ENCODE measurements at regions not wholly inside any gene's neighbourhood (a gene's known extent, or its start where the extent isn't known, plus 50 kb on each side); places are given as distances from the start of the nearest gene placed in this dataset.

DNA sequence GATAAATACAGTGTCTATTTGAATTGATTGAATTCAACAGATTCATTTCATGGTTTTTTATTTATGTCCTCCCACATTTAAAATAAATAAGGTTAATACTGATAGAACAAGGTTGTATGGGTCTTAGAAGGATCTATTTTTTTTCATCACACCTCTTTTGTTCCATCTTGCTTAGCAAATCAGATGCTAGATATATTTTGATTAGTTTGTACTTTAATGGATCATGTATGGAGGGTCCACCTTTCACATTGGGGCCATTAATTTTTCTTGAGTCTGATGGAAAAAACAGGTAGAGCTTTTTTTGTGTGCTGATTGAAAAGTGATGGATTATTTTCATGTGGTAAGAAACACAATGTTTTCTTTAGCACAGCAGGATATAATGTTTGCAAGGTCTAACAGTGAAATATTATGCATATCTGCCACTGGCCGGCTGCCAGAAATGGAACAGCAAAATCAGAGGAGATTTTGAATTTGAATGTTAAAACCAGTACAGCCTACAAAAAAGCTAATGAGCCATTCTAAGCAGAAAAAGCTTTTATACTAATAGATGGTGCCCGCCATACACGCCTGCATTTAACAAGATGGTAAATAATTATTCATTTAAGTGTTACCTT lies 188.1 kb upstream of the ETAA1 start:
- no peak for DNase-seq

DNA sequence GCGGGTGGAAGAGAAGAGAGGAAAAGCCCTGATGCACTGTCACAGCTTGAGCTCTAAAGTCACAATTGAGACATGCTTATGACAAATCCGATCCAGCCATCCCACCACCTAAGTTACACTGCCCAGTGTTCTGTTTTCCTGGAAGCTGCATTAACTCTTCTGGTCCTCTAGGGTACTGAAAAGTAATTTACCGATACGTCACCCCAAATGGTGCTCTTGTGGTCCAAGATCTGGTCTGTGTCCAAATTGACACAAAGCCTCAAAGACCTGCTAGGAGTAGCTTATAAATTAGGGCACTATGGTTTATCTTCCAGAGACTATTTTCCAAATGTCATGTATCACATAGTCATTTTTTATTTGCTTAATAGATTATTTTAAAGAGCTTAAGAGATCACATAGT lies 186.7 kb upstream of the ETAA1 start:
- DNase-seq: no peak

DNA sequence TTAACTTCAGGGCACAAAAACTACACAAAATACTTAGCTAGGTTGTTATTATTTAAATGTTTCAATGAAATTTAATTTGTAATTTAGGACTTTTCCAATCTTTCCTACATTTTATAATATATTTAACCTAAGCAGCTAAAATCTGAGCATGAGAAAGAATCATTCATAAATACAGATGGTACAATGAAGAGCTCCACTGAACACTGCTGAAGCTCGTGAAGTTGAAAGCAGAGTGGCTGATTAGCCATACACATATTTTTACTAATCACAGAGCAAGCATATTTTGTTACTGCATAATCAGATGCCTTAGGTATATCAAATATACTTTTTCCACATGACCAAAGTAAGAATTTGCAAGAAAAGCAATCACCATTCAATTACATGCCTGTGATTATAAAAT lies 184.9 kb upstream of the ETAA1 start:
- no peak for DNase-seq

DNA sequence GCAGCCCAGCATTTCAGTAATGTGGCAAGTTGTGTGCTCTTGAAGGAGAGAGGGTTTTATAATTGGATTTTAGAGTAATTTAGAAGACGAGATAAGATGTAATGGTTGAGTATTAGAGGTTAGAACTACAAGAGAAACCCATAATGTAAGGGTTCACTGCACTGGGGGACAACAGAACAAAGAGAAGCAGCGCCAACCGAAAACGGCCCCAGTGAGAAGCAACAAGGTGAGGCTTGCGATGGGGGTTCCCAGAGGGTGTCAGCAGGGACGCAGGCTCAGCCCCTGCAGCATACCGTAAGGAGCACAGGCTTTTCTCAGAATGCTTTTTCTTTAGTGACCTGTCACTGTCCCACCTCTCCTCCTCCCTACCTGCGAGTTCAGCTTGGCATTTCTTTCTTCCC lies 183.9 kb upstream of the ETAA1 start:
- DNase-seq: no peak

GRCh38 chr2:67213677-67214402 lies 183.3 kb upstream of the ETAA1 start:
- DNase-seq: no peak

- no peak for DNase-seq
Observed at GRCh38 chr2:67214585-67215185, 182.4 kb upstream of the ETAA1 start.

GRCh38 chr2:67215214-67216055 lies 181.7 kb upstream of the ETAA1 start:
- peak; percentile 72 for DNase-seq

DNA sequence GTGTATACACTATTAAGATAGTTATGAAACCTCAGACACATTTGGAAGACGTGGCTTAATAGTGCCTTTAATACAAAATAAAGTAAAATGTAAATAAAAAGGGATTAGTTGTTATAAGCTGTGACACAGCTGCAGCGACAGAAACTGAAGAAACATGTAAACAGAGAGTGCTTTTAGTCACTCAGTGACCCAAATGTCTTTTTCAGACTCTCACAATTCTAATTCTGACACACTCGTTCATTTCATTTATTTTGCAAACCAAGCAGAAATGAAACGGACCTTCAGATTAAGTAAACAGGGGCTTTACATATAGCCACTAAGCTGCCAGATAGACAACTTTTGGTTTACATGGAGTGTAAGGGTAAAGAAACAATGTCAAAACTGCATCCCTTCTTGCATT lies 181.0 kb upstream of the ETAA1 start:
- DNase-seq: no peak

DNA sequence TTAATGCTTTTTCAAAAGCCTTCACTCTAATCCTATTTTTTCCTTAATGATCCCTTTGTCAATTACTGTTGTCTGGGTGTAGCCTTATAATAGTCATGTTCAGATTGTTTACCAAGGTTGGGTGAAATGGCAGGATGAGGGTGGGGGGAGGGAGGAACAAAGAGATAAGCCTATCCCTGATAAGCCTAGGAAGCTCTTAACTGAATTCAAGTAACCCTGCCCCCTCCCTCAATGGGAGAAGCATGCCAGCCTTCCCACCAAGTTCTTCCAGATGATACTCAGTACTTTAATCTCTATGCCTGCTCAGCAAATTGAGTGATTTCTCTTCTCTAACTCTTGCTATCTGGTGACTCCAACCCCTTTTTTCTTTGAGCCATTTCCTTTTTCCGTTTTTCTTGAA lies 180.3 kb upstream of the ETAA1 start:
- no peak for DNase-seq

- no peak for DNase-seq
Observed at GRCh38 chr2:67217398-67217797, 179.7 kb upstream of the ETAA1 start.

- no peak for DNase-seq
Observed at GRCh38 chr2:67218056-67218455, 179.1 kb upstream of the ETAA1 start.

DNA sequence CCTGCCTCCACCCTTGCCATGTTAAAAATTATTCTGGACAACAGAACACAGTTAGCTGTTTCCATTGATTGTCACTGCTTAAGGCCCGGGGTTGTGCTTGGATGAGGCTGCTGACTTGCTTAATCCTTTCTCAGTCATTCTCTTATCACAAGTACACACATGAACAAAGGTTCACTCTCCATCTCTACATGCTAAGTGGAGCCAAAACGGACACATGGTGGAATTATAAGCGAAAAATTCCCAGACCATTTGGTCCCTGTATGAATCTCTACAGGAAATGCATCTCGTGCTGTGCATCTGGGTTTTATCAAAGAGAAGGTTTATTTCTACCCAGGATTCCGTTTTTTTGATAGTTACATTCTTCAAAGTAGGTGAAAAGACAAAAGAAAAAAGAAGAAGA lies 177.5 kb upstream of the ETAA1 start:
- peak; percentile 25 for DNase-seq

DNA sequence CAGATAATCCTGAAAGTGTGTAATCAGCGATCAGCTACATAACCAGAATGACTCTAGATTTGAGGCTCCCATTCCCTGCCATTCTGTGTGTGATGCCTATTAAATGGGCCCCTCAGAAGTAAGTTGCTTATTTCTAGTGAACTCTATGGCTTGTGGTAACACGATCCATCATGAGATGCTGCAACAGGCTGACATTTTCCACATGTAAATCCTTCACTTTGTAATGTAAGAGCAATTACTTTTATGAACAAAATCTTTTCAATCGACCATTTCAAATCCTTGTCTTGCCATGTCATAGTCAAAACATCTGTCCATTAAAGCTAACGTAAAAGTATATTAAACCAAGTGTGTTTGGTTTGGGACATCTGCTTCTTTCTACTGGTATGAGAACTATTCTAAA lies 175.9 kb upstream of the ETAA1 start:
- DNase-seq: peak; percentile 76

DNA sequence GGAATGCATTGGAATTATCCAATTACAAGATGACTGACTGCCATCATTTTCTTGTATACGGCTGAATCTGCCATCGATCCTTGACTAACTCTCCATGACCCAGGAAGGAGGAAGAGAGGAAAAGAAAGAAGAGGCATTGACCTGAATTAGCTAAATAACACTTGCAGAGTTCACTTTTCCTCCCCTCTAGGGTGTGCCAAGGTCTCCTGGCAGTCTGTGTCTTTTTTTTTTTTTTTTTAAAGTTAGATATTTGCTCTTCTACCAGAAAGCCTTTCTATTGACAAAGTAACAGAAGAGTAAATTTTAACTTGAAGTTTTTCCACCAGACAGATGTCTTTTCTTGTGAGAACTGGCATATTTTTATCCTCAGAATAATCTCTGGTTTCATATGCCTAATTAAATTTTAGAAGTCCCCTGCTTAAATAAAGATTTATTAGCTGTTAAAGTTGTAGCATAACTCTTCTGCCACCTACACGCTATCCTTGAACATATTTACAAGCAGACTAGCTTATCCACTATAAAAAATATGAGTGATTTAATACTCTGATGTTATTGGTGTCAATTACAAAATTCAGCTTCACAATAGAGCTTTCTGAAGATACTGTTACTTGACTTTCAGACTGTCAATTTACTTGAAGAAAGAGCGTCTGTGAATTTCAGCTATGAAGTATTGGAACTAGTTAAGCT lies 171.7 kb upstream of the ETAA1 start:
- no peak for DNase-seq

DNA sequence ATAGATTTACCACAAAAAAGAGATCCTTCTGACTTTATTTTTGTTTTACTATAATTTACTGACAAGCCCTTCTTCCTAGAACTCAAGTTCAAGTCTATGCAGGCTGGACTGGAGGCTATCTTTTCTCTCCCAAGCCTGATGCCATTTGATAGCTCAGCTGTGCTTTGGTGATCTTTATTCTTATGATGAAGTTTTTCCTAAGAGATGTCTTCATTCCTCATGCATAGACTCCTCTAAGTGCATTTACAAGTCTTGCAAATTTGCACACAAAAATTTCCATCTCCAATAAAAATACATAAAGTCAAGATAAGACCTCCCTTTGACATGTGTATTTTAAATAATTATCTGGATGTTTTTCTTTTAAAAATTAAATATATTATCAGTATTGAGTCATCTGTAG lies 167.4 kb upstream of the ETAA1 start:
- no peak for DNase-seq

GRCh38 chr2:67232936-67233335 lies 164.2 kb upstream of the ETAA1 start:
- DNase-seq: no peak

DNA sequence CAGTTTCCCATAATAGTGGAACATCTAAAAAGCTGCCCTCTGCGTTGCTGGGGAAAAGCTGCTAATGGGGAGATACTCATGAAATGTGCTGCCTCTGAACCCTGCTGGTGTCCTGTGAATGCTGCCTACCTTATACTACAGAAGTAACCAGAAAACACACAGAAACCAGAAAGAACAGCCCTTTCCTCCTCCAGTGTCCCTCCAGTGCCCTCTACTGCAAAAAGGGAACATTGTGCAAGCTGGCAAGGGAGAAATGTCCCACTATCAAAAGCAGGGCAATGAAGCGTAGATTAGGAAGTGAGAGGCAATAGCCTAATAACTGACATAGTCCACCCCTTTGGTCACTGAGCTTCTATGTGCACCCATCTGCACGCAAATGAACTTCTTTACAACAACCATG lies 162.7 kb upstream of the ETAA1 start:
- peak; percentile 69 for DNase-seq

DNA sequence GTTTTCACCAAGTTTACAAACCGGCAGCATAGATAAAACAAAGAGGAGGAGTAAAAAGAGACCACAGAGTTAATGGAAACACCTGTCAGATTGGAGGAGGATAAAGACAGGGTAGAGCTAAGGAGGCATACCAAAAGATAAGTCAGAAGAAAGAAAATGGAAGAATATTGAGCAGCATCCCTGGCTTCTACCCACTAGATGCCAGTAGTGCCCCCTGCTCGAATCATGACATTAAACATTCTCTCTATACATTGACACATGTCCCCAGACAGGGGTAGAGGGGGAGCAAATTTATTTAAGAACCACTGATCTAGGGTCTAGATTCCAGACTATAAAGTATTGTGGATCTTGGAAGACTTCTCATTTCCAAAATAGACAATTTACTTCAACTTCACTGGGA lies 159.8 kb upstream of the ETAA1 start:
- DNase-seq: no peak

- no peak for DNase-seq
Observed at GRCh38 chr2:67240507-67240906, 156.6 kb upstream of the ETAA1 start.

- DNase-seq: no peak
Observed at GRCh38 chr2:67241453-67241852, 155.7 kb upstream of the ETAA1 start.

DNA sequence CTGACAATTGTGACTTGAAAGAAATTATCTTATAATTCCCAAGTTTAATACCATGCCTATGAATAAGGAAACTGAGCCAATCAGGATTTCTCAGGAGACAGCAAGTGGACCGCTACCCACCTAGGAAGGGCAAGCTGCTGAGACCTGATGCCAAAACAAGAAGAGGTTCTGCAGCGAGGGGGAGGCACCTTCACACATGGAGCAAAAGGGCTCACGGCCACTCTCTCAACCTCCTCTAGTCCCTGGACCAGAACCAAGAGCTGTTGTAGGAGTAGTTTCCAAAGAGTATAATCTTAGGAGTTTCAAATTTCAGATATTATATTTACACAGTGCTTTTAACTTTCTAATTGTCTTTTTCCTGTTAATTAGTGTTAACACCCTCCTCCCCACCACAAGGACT lies 154.7 kb upstream of the ETAA1 start:
- DNase-seq: no peak

DNA sequence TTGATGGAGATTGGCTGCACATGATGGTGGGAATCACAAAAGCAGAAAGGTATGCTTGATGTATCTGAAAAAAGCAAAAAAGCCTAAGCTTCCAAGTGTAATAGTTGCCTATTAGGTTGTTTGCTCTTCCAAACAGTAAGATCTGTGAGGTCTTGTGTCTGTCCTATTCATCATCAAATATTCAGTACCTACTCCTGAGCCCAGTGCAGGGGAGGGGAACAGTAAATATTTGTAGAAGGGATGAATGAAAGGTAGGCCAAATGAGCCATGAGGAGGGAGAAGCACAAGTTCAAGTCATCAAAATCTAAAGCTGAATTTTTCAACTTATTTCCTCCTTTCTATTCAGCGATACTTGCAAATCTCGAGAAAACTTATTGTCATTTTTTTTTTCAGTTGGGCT lies 153.2 kb upstream of the ETAA1 start:
- no peak for DNase-seq

GRCh38 chr2:67246791-67247190 lies 150.3 kb upstream of the ETAA1 start:
- no peak for DNase-seq
